GM12878 (cell line): ENCODE measurements at regions not wholly inside any gene's neighbourhood (a gene's known extent, or its start where the extent isn't known, plus 50 kb on each side); places are given as distances from the start of the nearest gene placed in this dataset.

ENCODE experiments used
- ATAC-seq: fragments of 200-7000 bp; cut with Tn5 transposase; 3 replicates; pipeline ENCODE4 v1.9.1; 2020; ENCODE audit warnings: mild to moderate bottlenecking, moderate library complexity
- BruUV-seq: library from RNA; stranded (reverse); fragments of 400-500 nt; replicated peaks from 2 replicates; lab custom pipeline; 2021; lab: Mats Ljungman, UMichigan
- CTCF ChIA-PET: fragments of 300-600 bp; sonication (Branson Sonifier 250); formaldehyde crosslinking; extraction: SDS; loops from one replicate; lab custom pipeline; 2021; ENCODE audit warnings: inconsistent platforms; lab: Yijun Ruan, JAX
- POLR2A ChIA-PET: fragments of 350-600 bp; formaldehyde crosslinking; extraction: SDS; loops from one replicate; lab custom pipeline; 2021; ENCODE audit warnings: inconsistent platforms; lab: Charles Lee
- RAD21 ChIA-PET: fragments of 300-600 bp; sonication (Branson Sonifier 250); formaldehyde crosslinking; loops from one replicate; lab custom pipeline; 2023; ENCODE audit warnings: antibody characterized with exemption; ENCODE audit not compliant: unreplicated experiment; lab: Charles Lee
- SMC1A ChIA-PET: fragments of 300-600 bp; sonication (Branson Sonifier 250); formaldehyde crosslinking; loops from one replicate; lab custom pipeline; 2023; ENCODE audit not compliant: unreplicated experiment, uncharacterized antibody; lab: Charles Lee
- DNase-seq: peaks from one replicate; pipeline ENCODE4 v3.0.0-alpha.2; 2011; ENCODE audit warnings: low read depth, low spot score
- FAIRE-seq: peaks from 3 replicates; lab custom pipeline; 2011; peaks lifted over from hg19 to GRCh38; lab: Jason Lieb, UNC
- H2AFZ ChIP-seq: 2 replicates; pipeline ENCODE4 v1.6.0; 2011; ENCODE audit warnings: low read depth, low read length, control low read depth; ENCODE audit not compliant: control insufficient read depth
- H3K27ac ChIP-seq: 2 replicates; pipeline ENCODE4 v1.5.1; 2011; ENCODE audit warnings: control low read depth; ENCODE audit not compliant: control insufficient read depth, insufficient read depth
- H3K27me3 ChIP-seq, 2 experiments: replicated peaks in 1 of 2; 2 replicates each; pipeline versions ENCODE4 v1.6.0 to v1.6.1; 2011; ENCODE audit warnings: low read length in 1 of 2; ENCODE audit not compliant: control insufficient read depth in 2 of 2, insufficient read depth in 2 of 2
- H3K36me3 ChIP-seq, 2 experiments: 2 replicates each; pipeline ENCODE4 v1.5.1; 2011; ENCODE audit warnings: low read length in 1 of 2; ENCODE audit not compliant: control insufficient read depth in 2 of 2, insufficient read depth in 2 of 2
- H3K4me1 ChIP-seq: 2 replicates; pipeline ENCODE4 v1.6.1; 2011; ENCODE audit warnings: mild to moderate bottlenecking, low read length, moderate library complexity, mixed read lengths; ENCODE audit not compliant: control insufficient read depth, insufficient read depth
- H3K4me2 ChIP-seq: 2 replicates; pipeline ENCODE4 v1.6.0; 2011; ENCODE audit warnings: control low read depth; ENCODE audit not compliant: control insufficient read depth, insufficient read depth
- H3K4me3 ChIP-seq: fragments of 200-600 bp; sonication (generic); 2 replicates; pipeline ENCODE4 v1.5.1; 2016
- H3K79me2 ChIP-seq: 2 replicates; pipeline ENCODE4 v1.6.0; 2011; ENCODE audit warnings: low read length; ENCODE audit not compliant: control insufficient read depth, insufficient read depth
- H3K9ac ChIP-seq: 2 replicates; pipeline ENCODE4 v1.8.0; 2011; ENCODE audit warnings: low read length, control low read depth, mixed read lengths; ENCODE audit not compliant: control insufficient read depth, insufficient read depth
- H3K9me3 ChIP-seq: replicated peaks from 3 replicates; pipeline ENCODE4 v1.5.1; 2011; ENCODE audit warnings: mild to moderate bottlenecking, low read length; ENCODE audit not compliant: control insufficient read depth, insufficient read depth
- H4K20me1 ChIP-seq: 2 replicates; pipeline ENCODE4 v1.6.0; 2011; ENCODE audit not compliant: control insufficient read depth, insufficient read depth
- BRCA1 ChIP-seq: IDR thresholded peaks from 2 replicates; pipeline ENCODE4 v1.6.1; 2011; ENCODE audit warnings: low read depth, low read length, improper control_type of control experiment
- CREB1 ChIP-seq: IDR thresholded peaks from 2 replicates; pipeline ENCODE4 v1.6.1; 2012; ENCODE audit warnings: low read depth, mild to moderate bottlenecking, inconsistent platforms
- ELK1 ChIP-seq: IDR thresholded peaks from 2 replicates; pipeline ENCODE4 v1.6.1; 2012; ENCODE audit warnings: low read depth, low read length, improper control_type of control experiment
- IKZF2 ChIP-seq, 2 experiments: fragments of 450-650 bp; IDR thresholded peaks; 2 replicates each; pipeline ENCODE4 v1.6.1; 2017; ENCODE audit warnings: mild to moderate bottlenecking in 2 of 2, moderate library complexity in 2 of 2
- KDM1A ChIP-seq: fragments of 200-600 bp; sonication (generic); IDR thresholded peaks from 2 replicates; pipeline ENCODE4 v1.6.1; 2016; ENCODE audit warnings: borderline replicate concordance
- NR2C1 ChIP-seq: fragments of 450-650 bp; IDR thresholded peaks from 2 replicates; pipeline ENCODE4 v1.6.1; 2017; ENCODE audit warnings: antibody characterized with exemption, mild to moderate bottlenecking, moderate library complexity
- POLR2A ChIP-seq: IDR thresholded peaks from 2 replicates; pipeline ENCODE4 v1.6.1; 2011; ENCODE audit warnings: low read depth, mild to moderate bottlenecking, low read length
- RCOR1 ChIP-seq: conservative IDR thresholded peaks from 2 replicates; pipeline ENCODE4 v1.6.1; 2012; ENCODE audit warnings: low read depth, low read length, improper control_type of control experiment
- RELB ChIP-seq: fragments of 450-650 bp; IDR thresholded peaks from 2 replicates; pipeline ENCODE4 v1.6.1; 2017; ENCODE audit warnings: low read depth, mild to moderate bottlenecking, moderate library complexity
- SMAD5 ChIP-seq: IDR thresholded peaks from 2 replicates; pipeline ENCODE4 v1.6.1; 2016; ENCODE audit warnings: antibody characterized with exemption, low read depth
- TBL1XR1 ChIP-seq: IDR thresholded peaks from 2 replicates; pipeline ENCODE4 v1.6.1; 2012; ENCODE audit warnings: low read depth, low read length, improper control_type of control experiment
- TCF12 ChIP-seq: IDR thresholded peaks from 2 replicates; pipeline ENCODE4 v1.6.1; 2011; ENCODE audit warnings: low read depth, mild to moderate bottlenecking, low read length
- USF1 ChIP-seq: IDR thresholded peaks from 2 replicates; pipeline ENCODE4 v1.6.1; 2011; ENCODE audit warnings: borderline replicate concordance, low read depth, mild to moderate bottlenecking, moderate library complexity, mixed read lengths, low read length; ENCODE audit not compliant: insufficient read depth; ENCODE audit errors: extremely low read length
- ZNF384 ChIP-seq: IDR thresholded peaks from 2 replicates; pipeline ENCODE4 v1.6.1; 2012; ENCODE audit warnings: low read depth, mild to moderate bottlenecking, low read length, improper control_type of control experiment, borderline replicate concordance
- ZNF687 ChIP-seq: fragments of 450-650 bp; IDR thresholded peaks from 2 replicates; pipeline ENCODE4 v1.6.1; 2017; ENCODE audit warnings: mild to moderate bottlenecking, moderate library complexity
- ZZZ3 ChIP-seq: IDR thresholded peaks from 2 replicates; pipeline ENCODE4 v1.6.1; 2011; ENCODE audit warnings: low read depth; ENCODE audit not compliant: control insufficient read depth, insufficient read length
- WGBS: methylation state at CpG from one replicate; pipeline ENCODE4 v1.1.6; 2016; ENCODE audit warnings: low lambda C conversion rate; ENCODE audit not compliant: insufficient replicate concordance, insufficient coverage; ENCODE audit errors: missing lambda C conversion rate; 5-methylcytosine and 5-hydroxymethylcytosine counted together
- in situ Hi-C: fragments of 300-500 bp; cut with MboI; formaldehyde crosslinking; loops from 9 replicates; pipeline ENCODE4 v1.14.3; 2018; ENCODE audit warnings: mixed read lengths
- intact Hi-C: fragments of 100-400 bp; cut with micrococcal nuclease; formaldehyde crosslinking; loops from one replicate; pipeline ENCODE4 v1.14.2; 2022; ENCODE audit not compliant: unreplicated experiment

GRCh38 chr1:60600532-60600931 is 481.8 kb upstream of the NFIA start:
- Histone ChIP-seq H3K4me2 (no peak overlapping the region), H3K36me3 (no peaks in the 10 kb centered on the region), H3K79me2 (no peaks in the 10 kb centered on the region), H2AFZ (no peak overlapping the region), H3K27ac (no peak overlapping the region), H3K9me3 (no peaks in the 10 kb centered on the region), H3K27me3 (no peaks in the 10 kb centered on the region), H3K4me3 (no peak overlapping the region), H3K9ac (no peak overlapping the region), H3K4me1 (no peaks in the 10 kb centered on the region), H4K20me1 (no peaks in the 10 kb centered on the region)
- FAIRE-seq = no peak
- WGBS = 0% methylated on average over 1 of the region's 1 CpG
- ChIA-PET RAD21 (no interaction called here), SMC1A (no interaction called here), POLR2A (interaction anchor here (0.5 kb wide), 1 partner anchor 646 kb away, joined by 3 read pairs; no protein-coding TSS in a partner anchor), CTCF (no interaction called here)
- no TSS peak for BruUV-seq
- no peak for TF ChIP-seq BRCA1
- no peak for TF ChIP-seq NR2C1
- no peak for TF ChIP-seq ZNF687
- no peak for TF ChIP-seq IKZF2 (IDR thresholded peaks at IDR 0.05)
- TF ChIP-seq KDM1A = no peak
- no peak for TF ChIP-seq RELB
- no peak for TF ChIP-seq SMAD5
- TF ChIP-seq CREB1 = no peak
- no peak for TF ChIP-seq ELK1
- TF ChIP-seq TCF12 = no peak
- TF ChIP-seq ZNF384 = no peak
- no peak for TF ChIP-seq TBL1XR1
- no peak for TF ChIP-seq ZZZ3
- no peak for TF ChIP-seq RCOR1
- TF ChIP-seq USF1 = no peak
- no peak for TF ChIP-seq POLR2A
- no peak for ATAC-seq
- intact Hi-C loops (no loop called here), in situ Hi-C loops (no loop called here)
- no peak for DNase-seq
